ENCODE measurements at regions not wholly inside any gene's neighbourhood (a gene's known extent, or its start where the extent isn't known, plus 50 kb on each side); places are given as distances from the start of the nearest gene placed in this dataset.
"Not testable (repeated sequence)": the region's sequence is repeated elsewhere in the genome, so short reads cannot be mapped to it uniquely, and the experiment has no call there.

- Histone ChIP-seq H3K4me3 (ENCODE audit: low read depth, low read length) (no peak overlapping the region), H3K79me2 (ENCODE audit: control insufficient read depth, insufficient read depth, low read length, poor library complexity) (no peaks in the 10 kb centered on the region), H3K4me2 (ENCODE audit: low read length) (no peak overlapping the region), H3K9me3 (ENCODE audit: insufficient read depth, low read depth, low read length) (no peaks in the 10 kb centered on the region), H3K27me3 (ENCODE audit: insufficient read depth, low read length) (no peaks in the 10 kb centered on the region), H3K9ac (ENCODE audit: low read length) (no peak overlapping the region), H2AK5ac (ENCODE audit: low read length) (no peak overlapping the region), H3K79me1 (ENCODE audit: low read length) (no peaks in the 10 kb centered on the region), H4K91ac (ENCODE audit: low read depth, low read length) (no peak overlapping the region), H2BK120ac (ENCODE audit: insufficient read depth, low read length, poor library complexity) (no peak overlapping the region), H3K23ac (ENCODE audit: low read length) (no peak overlapping the region), H3K36me3 (ENCODE audit: control insufficient read depth in 1 of 2, insufficient read depth in 2 of 2, low read length in 2 of 2) (no peaks in the 10 kb centered on the region), H4K8ac (ENCODE audit: low read depth, low read length) (no peak overlapping the region), H3K14ac (ENCODE audit: low read length) (no peak overlapping the region), H4K12ac (ENCODE audit: low read depth, low read length) (no peak overlapping the region), H3K4ac (ENCODE audit: low read depth, low read length) (no peak overlapping the region), H3K27ac (ENCODE audit: low read depth, low read length) (no peak overlapping the region), H3K4me1 (ENCODE audit: control insufficient read depth in 1 of 2, insufficient read depth in 2 of 2, low read length in 2 of 2) (no peaks in the 10 kb centered on the region), H2BK5ac (ENCODE audit: low read depth, low read length, poor library complexity) (no peak overlapping the region), H2BK12ac (ENCODE audit: low read length) (no peak overlapping the region), H2AFZ (ENCODE audit: insufficient read depth, low read length, poor library complexity) (no peak overlapping the region), H3K18ac (ENCODE audit: low read length) (no peak overlapping the region)
- no CpG with 5 or more reads among the region's 4 CpGs for WGBS (ENCODE audit: extremely low coverage, insufficient coverage, insufficient read length)
- peak; percentile 10 to 26 for DNase-seq
Observed at GRCh38 chr6:95882371-95882770, 133.4 kb upstream of the FUT9 start.

- H2BK12ac ChIP-seq (ENCODE audit: low read length); H3K18ac ChIP-seq (ENCODE audit: low read length); H2AFZ ChIP-seq (ENCODE audit: insufficient read depth, low read length, poor library complexity); H3K9ac ChIP-seq (ENCODE audit: low read length); H3K4me3 ChIP-seq (ENCODE audit: low read depth, low read length); H2BK5ac ChIP-seq (ENCODE audit: low read depth, low read length, poor library complexity); H3K79me1 ChIP-seq (ENCODE audit: low read length); H2AK5ac ChIP-seq (ENCODE audit: low read length); H3K4me2 ChIP-seq (ENCODE audit: low read length); H2BK120ac ChIP-seq (ENCODE audit: insufficient read depth, low read length, poor library complexity); H4K12ac ChIP-seq (ENCODE audit: low read depth, low read length); H4K8ac ChIP-seq (ENCODE audit: low read depth, low read length); H3K14ac ChIP-seq (ENCODE audit: low read length); H3K4ac ChIP-seq (ENCODE audit: low read depth, low read length); H3K27me3 ChIP-seq (ENCODE audit: insufficient read depth, low read length); DNase-seq; H4K91ac ChIP-seq (ENCODE audit: low read depth, low read length); H3K4me1 ChIP-seq (ENCODE audit: control insufficient read depth in 1 of 2, insufficient read depth in 2 of 2, low read length in 2 of 2); H3K27ac ChIP-seq (ENCODE audit: low read depth, low read length); H3K79me2 ChIP-seq (ENCODE audit: control insufficient read depth, insufficient read depth, low read length, poor library complexity); H3K23ac ChIP-seq (ENCODE audit: low read length); H3K9me3 ChIP-seq (ENCODE audit: insufficient read depth, low read depth, low read length); H3K36me3 ChIP-seq (ENCODE audit: control insufficient read depth in 1 of 2, insufficient read depth in 2 of 2, low read length in 2 of 2): not testable (repeated sequence)
- no CpG with 5 or more reads among the region's 2 CpGs for WGBS (ENCODE audit: extremely low coverage, insufficient coverage, insufficient read length)
Observed at GRCh38 chr6:95888711-95889110, 127.1 kb upstream of the FUT9 start.

- H3K27me3 ChIP-seq (ENCODE audit: insufficient read depth, low read length): no peaks in the 10 kb centered on the region
- H4K8ac ChIP-seq (ENCODE audit: low read depth, low read length): no peak overlapping the region
- no peak overlapping the region for H2AK5ac ChIP-seq (ENCODE audit: low read length)
- no peaks in the 10 kb centered on the region for H3K36me3 ChIP-seq (ENCODE audit: control insufficient read depth in 1 of 2, insufficient read depth in 2 of 2, low read length in 2 of 2)
- no peak overlapping the region for H2BK12ac ChIP-seq (ENCODE audit: low read length)
- no peak overlapping the region for H2AFZ ChIP-seq (ENCODE audit: insufficient read depth, low read length, poor library complexity)
- H3K4me3 ChIP-seq (ENCODE audit: low read depth, low read length): no peak overlapping the region
- H3K18ac ChIP-seq (ENCODE audit: low read length): no peak overlapping the region
- no peak overlapping the region for H4K91ac ChIP-seq (ENCODE audit: low read depth, low read length)
- H3K4me1 ChIP-seq (ENCODE audit: control insufficient read depth in 1 of 2, insufficient read depth in 2 of 2, low read length in 2 of 2): no peaks in the 10 kb centered on the region
- H3K27ac ChIP-seq (ENCODE audit: low read depth, low read length): no peak overlapping the region
- H2BK5ac ChIP-seq (ENCODE audit: low read depth, low read length, poor library complexity): no peak overlapping the region
- WGBS (ENCODE audit: extremely low coverage, insufficient coverage, insufficient read length): no CpG with 5 or more reads among the region's 3 CpGs
- no peak overlapping the region for H3K9ac ChIP-seq (ENCODE audit: low read length)
- H3K4me2 ChIP-seq (ENCODE audit: low read length): no peak overlapping the region
- H3K4ac ChIP-seq (ENCODE audit: low read depth, low read length): no peak overlapping the region
- no peaks in the 10 kb centered on the region for H3K9me3 ChIP-seq (ENCODE audit: insufficient read depth, low read depth, low read length)
- no peaks in the 10 kb centered on the region for H3K79me1 ChIP-seq (ENCODE audit: low read length)
- no peak for DNase-seq
- H4K12ac ChIP-seq (ENCODE audit: low read depth, low read length): no peak overlapping the region
- no peak overlapping the region for H2BK120ac ChIP-seq (ENCODE audit: insufficient read depth, low read length, poor library complexity)
- no peaks in the 10 kb centered on the region for H3K79me2 ChIP-seq (ENCODE audit: control insufficient read depth, insufficient read depth, low read length, poor library complexity)
- H3K14ac ChIP-seq (ENCODE audit: low read length): no peak overlapping the region
- no peak overlapping the region for H3K23ac ChIP-seq (ENCODE audit: low read length)
Observed at GRCh38 chr6:95905132-95905531, 110.6 kb upstream of the FUT9 start.

- H2BK12ac ChIP-seq (ENCODE audit: low read length): no peak overlapping the region
- H3K27ac ChIP-seq (ENCODE audit: low read depth, low read length): no peak overlapping the region
- no peaks in the 10 kb centered on the region for H3K27me3 ChIP-seq (ENCODE audit: insufficient read depth, low read length)
- H4K8ac ChIP-seq (ENCODE audit: low read depth, low read length): no peak overlapping the region
- H3K14ac ChIP-seq (ENCODE audit: low read length): no peak overlapping the region
- no CpG with 5 or more reads among the region's 2 CpGs for WGBS (ENCODE audit: extremely low coverage, insufficient coverage, insufficient read length)
- no peak overlapping the region for H2AFZ ChIP-seq (ENCODE audit: insufficient read depth, low read length, poor library complexity)
- H4K91ac ChIP-seq (ENCODE audit: low read depth, low read length): no peak overlapping the region
- H3K18ac ChIP-seq (ENCODE audit: low read length): no peak overlapping the region
- H3K36me3 ChIP-seq (ENCODE audit: control insufficient read depth in 1 of 2, insufficient read depth in 2 of 2, low read length in 2 of 2): no peaks in the 10 kb centered on the region
- H3K9me3 ChIP-seq (ENCODE audit: insufficient read depth, low read depth, low read length): no peaks in the 10 kb centered on the region
- H4K12ac ChIP-seq (ENCODE audit: low read depth, low read length): no peak overlapping the region
- H2BK120ac ChIP-seq (ENCODE audit: insufficient read depth, low read length, poor library complexity): no peak overlapping the region
- H3K79me1 ChIP-seq (ENCODE audit: low read length): no peaks in the 10 kb centered on the region
- H2BK5ac ChIP-seq (ENCODE audit: low read depth, low read length, poor library complexity): no peak overlapping the region
- H2AK5ac ChIP-seq (ENCODE audit: low read length): no peak overlapping the region
- no peaks in the 10 kb centered on the region for H3K79me2 ChIP-seq (ENCODE audit: control insufficient read depth, insufficient read depth, low read length, poor library complexity)
- no peak for DNase-seq
- no peak overlapping the region for H3K23ac ChIP-seq (ENCODE audit: low read length)
- no peak overlapping the region for H3K4me3 ChIP-seq (ENCODE audit: low read depth, low read length)
- H3K4me1 ChIP-seq (ENCODE audit: control insufficient read depth in 1 of 2, insufficient read depth in 2 of 2, low read length in 2 of 2): no peaks in the 10 kb centered on the region
- H3K9ac ChIP-seq (ENCODE audit: low read length): no peak overlapping the region
- H3K4ac ChIP-seq (ENCODE audit: low read depth, low read length): no peak overlapping the region
- H3K4me2 ChIP-seq (ENCODE audit: low read length): no peak overlapping the region
Observed at GRCh38 chr6:95917034-95917433, 98.7 kb upstream of the FUT9 start.

Data from trophoblast cell (in vitro differentiated cells and primary cell).